ENCODE measurements at regions not wholly inside any gene's neighbourhood (a gene's known extent, or its start where the extent isn't known, plus 50 kb on each side); places are given as distances from the start of the nearest gene placed in this dataset.

DNA sequence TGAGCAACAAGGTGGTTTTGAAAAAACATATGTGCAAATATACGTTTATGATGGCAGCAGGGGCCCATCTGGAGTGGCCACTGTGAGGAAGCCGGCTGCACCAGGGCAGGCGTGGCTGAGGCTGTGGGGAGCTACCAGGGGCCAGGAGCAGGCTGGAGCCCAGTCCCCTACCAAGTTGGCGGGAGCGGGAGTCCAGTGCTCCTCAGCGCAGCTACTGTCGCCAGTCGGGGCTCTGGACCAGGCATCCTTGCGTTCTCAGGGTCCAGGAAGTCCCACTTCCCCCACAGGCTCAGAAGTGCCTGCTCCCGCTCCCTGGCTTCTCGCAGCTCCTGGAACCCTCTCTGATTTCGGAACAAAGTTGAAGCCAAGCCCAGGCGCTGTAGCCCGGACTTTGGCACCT, 1377.5 kb upstream of the FLRT2 start:
- Mint-ChIP-seq H3K4me1 (ENCODE audit: low read depth, unreplicated experiment) (no peaks in the 10 kb centered on the region), H3K4me3 (ENCODE audit: unreplicated experiment) (no peak overlapping the region), H3K36me3 (ENCODE audit: insufficient read depth, unreplicated experiment) (no peaks in the 10 kb centered on the region), H3K9me3 (ENCODE audit: unreplicated experiment) (peaks cover 10% of the 10 kb centered on the region), H3K27ac (ENCODE audit: unreplicated experiment) (no peak overlapping the region), H3K27me3 (ENCODE audit: insufficient read depth, unreplicated experiment) (no peaks in the 10 kb centered on the region)
- H3K4me3 ChIP-seq (ENCODE audit: low read depth, low read length), result no peak overlapping the region
- TF ChIP-seq, protein P1, sequence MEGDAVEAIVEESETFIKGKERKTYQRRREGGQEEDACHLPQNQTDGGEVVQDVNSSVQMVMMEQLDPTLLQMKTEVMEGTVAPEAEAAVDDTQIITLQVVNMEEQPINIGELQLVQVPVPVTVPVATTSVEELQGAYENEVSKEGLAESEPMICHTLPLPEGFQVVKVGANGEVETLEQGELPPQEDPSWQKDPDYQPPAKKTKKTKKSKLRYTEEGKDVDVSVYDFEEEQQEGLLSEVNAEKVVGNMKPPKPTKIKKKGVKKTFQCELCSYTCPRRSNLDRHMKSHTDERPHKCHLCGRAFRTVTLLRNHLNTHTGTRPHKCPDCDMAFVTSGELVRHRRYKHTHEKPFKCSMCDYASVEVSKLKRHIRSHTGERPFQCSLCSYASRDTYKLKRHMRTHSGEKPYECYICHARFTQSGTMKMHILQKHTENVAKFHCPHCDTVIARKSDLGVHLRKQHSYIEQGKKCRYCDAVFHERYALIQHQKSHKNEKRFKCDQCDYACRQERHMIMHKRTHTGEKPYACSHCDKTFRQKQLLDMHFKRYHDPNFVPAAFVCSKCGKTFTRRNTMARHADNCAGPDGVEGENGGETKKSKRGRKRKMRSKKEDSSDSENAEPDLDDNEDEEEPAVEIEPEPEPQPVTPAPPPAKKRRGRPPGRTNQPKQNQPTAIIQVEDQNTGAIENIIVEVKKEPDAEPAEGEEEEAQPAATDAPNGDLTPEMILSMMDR (IDR thresholded peaks at IDR 0.05; ENCODE audit: insufficient read depth in 1 of 2, low read depth in 1 of 2, low read length in 1 of 2, severe bottlenecking in 1 of 2, unreplicated experiment in 1 of 2), result no peak
- POLR2A ChIA-PET, result no interaction called here
- no TSS peak for BruUV-seq (replicated peaks)
- no peak for DNase-seq
- no peaks in the 10 kb centered on the region for H3K27me3 ChIP-seq (replicated peaks; ENCODE audit: control insufficient read depth, insufficient read depth, low read length)
- no peaks in the 10 kb centered on the region for H3K4me1 ChIP-seq
- no peaks in the 10 kb centered on the region for H3K9me3 ChIP-seq
- intact Hi-C loops (cut with micrococcal nuclease; ENCODE audit: unreplicated experiment), result no loop called here
- H3K36me3 ChIP-seq (ENCODE audit: control insufficient read depth, insufficient read depth, low read length), result no peaks in the 10 kb centered on the region
- CTCF ChIA-PET, result no interaction called here

GRCh38 chr14:84162633-84163032, 1367.3 kb upstream of the FLRT2 start:
- TF ChIP-seq, protein P1 (IDR thresholded peaks at IDR 0.05; ENCODE audit: insufficient read depth in 1 of 2, low read depth in 1 of 2, low read length in 1 of 2, severe bottlenecking in 1 of 2, unreplicated experiment in 1 of 2), result no peak

GRCh38 chr14:84167026-84167425, 1362.9 kb upstream of the FLRT2 start:
- BruUV-seq (replicated peaks), result no TSS peak
- intact Hi-C loops (cut with micrococcal nuclease; ENCODE audit: unreplicated experiment), result no loop called here
- ChIA-PET CTCF (no interaction called here), POLR2A (no interaction called here)
- Histone ChIP-seq H3K4me1 (no peaks in the 10 kb centered on the region), H3K27me3 (replicated peaks; ENCODE audit: control insufficient read depth, insufficient read depth, low read length) (no peaks in the 10 kb centered on the region), H3K36me3 (ENCODE audit: control insufficient read depth, insufficient read depth, low read length) (no peaks in the 10 kb centered on the region), H3K4me3 (ENCODE audit: low read depth, low read length) (no peak overlapping the region), H3K9me3 (no peaks in the 10 kb centered on the region)
- Mint-ChIP-seq H3K4me3 (ENCODE audit: unreplicated experiment) (no peak overlapping the region), H3K4me1 (ENCODE audit: low read depth, unreplicated experiment) (no peaks in the 10 kb centered on the region), H3K27ac (ENCODE audit: unreplicated experiment) (no peak overlapping the region), H3K36me3 (ENCODE audit: insufficient read depth, unreplicated experiment) (no peaks in the 10 kb centered on the region), H3K27me3 (ENCODE audit: insufficient read depth, unreplicated experiment) (no peaks in the 10 kb centered on the region), H3K9me3 (ENCODE audit: unreplicated experiment) (no peaks in the 10 kb centered on the region)
- no peak for DNase-seq
- TF ChIP-seq, protein P1 (IDR thresholded peaks at IDR 0.05; ENCODE audit: insufficient read depth in 1 of 2, low read depth in 1 of 2, low read length in 1 of 2, severe bottlenecking in 1 of 2, unreplicated experiment in 1 of 2), result no peak

More at GRCh38 chr14:84162633-84163032, 1367.3 kb upstream of the FLRT2 start:
- intact Hi-C loops (cut with micrococcal nuclease; ENCODE audit: unreplicated experiment), result no loop called here
- Histone ChIP-seq H3K27me3 (replicated peaks; ENCODE audit: control insufficient read depth, insufficient read depth, low read length) (no peaks in the 10 kb centered on the region), H3K4me1 (no peaks in the 10 kb centered on the region), H3K9me3 (no peaks in the 10 kb centered on the region), H3K4me3 (ENCODE audit: low read depth, low read length) (no peak overlapping the region), H3K36me3 (ENCODE audit: control insufficient read depth, insufficient read depth, low read length) (no peaks in the 10 kb centered on the region)
- H3K9me3 Mint-ChIP-seq (ENCODE audit: unreplicated experiment), result no peaks in the 10 kb centered on the region
- no peak overlapping the region for H3K4me3 Mint-ChIP-seq (ENCODE audit: unreplicated experiment)
- DNase-seq, result no peak
- ChIA-PET POLR2A (no interaction called here), CTCF (no interaction called here)
- no peak overlapping the region for H3K27ac Mint-ChIP-seq (ENCODE audit: unreplicated experiment)
- no TSS peak for BruUV-seq (replicated peaks)
- H3K4me1 Mint-ChIP-seq (ENCODE audit: low read depth, unreplicated experiment), result no peaks in the 10 kb centered on the region
- H3K36me3 Mint-ChIP-seq (ENCODE audit: insufficient read depth, unreplicated experiment), result no peaks in the 10 kb centered on the region
- H3K27me3 Mint-ChIP-seq (ENCODE audit: insufficient read depth, unreplicated experiment), result no peaks in the 10 kb centered on the region

Data from Caco-2 (cell line).